Mesenteric fat pad (tissue), 1 donor: ENCODE measurements at regions not wholly inside any gene's neighbourhood (a gene's known extent, or its start where the extent isn't known, plus 50 kb on each side); places are given as distances from the start of the nearest gene placed in this dataset.
"Not testable (repeated sequence)": the region's sequence is repeated elsewhere in the genome, so short reads cannot be mapped to it uniquely, and the experiment has no call there.

Experiments
- DNase-seq: peaks from one replicate; pipeline ENCODE4 v3.0.0-alpha.2; 2020; ENCODE audit warnings: low spot score
- donor health status: DM: yes; HTN: yes; CAD: no.

GRCh38 chr7:145478541-145478940, 638.1 kb upstream of the CNTNAP2 start:
- no peak for DNase-seq

- no peak for DNase-seq
Observed at GRCh38 chr7:145474009-145474686, 638.3 kb upstream of the TPK1 start.

GRCh38 chr7:145471883-145472282, 636.0 kb upstream of the TPK1 start:
- no peak for DNase-seq

GRCh38 chr7:145464287-145464686, 628.4 kb upstream of the TPK1 start:
- no peak for DNase-seq

GRCh38 chr7:145462463-145462862, 626.6 kb upstream of the TPK1 start:
- no peak for DNase-seq

GRCh38 chr7:145434811-145435210, 599.0 kb upstream of the TPK1 start:
- no peak for DNase-seq

GRCh38 chr7:145431834-145432233, 596.0 kb upstream of the TPK1 start:
- DNase-seq: no peak

- not testable (repeated sequence) for DNase-seq
Observed at GRCh38 chr7:145418481-145418880, 582.6 kb upstream of the TPK1 start.

GRCh38 chr7:145411066-145411465, 575.2 kb upstream of the TPK1 start:
- DNase-seq: no peak

- DNase-seq: no peak
Observed at GRCh38 chr7:145398758-145399157, 562.9 kb upstream of the TPK1 start.

- DNase-seq: no peak
Observed at GRCh38 chr7:145394126-145394525, 558.3 kb upstream of the TPK1 start.

- no peak for DNase-seq
Observed at GRCh38 chr7:145382762-145383161, 546.9 kb upstream of the TPK1 start.

GRCh38 chr7:145378197-145378596, 542.3 kb upstream of the TPK1 start:
- DNase-seq: no peak

- DNase-seq: no peak
Observed at GRCh38 chr7:145360511-145361100, 524.8 kb upstream of the TPK1 start.

GRCh38 chr7:145350334-145350733, 514.5 kb upstream of the TPK1 start:
- DNase-seq: no peak

- not testable (repeated sequence) for DNase-seq
Observed at GRCh38 chr7:145349452-145349851, 513.6 kb upstream of the TPK1 start.

- DNase-seq: no peak
Observed at GRCh38 chr7:145347271-145347670, 511.4 kb upstream of the TPK1 start.

GRCh38 chr7:145339319-145339718, 503.5 kb upstream of the TPK1 start:
- no peak for DNase-seq

- no peak for DNase-seq
Observed at GRCh38 chr7:145331522-145331921, 495.7 kb upstream of the TPK1 start.

- no peak for DNase-seq
Observed at GRCh38 chr7:145331076-145331475, 495.2 kb upstream of the TPK1 start.

- no peak for DNase-seq
Observed at GRCh38 chr7:145327646-145328045, 491.8 kb upstream of the TPK1 start.

- no peak for DNase-seq
Observed at GRCh38 chr7:145324081-145324480, 488.2 kb upstream of the TPK1 start.

GRCh38 chr7:145313551-145313950, 477.7 kb upstream of the TPK1 start:
- DNase-seq: no peak
